ENCODE measurements at regions not wholly inside any gene's neighbourhood (a gene's known extent, or its start where the extent isn't known, plus 50 kb on each side); places are given as distances from the start of the nearest gene placed in this dataset.

DNA sequence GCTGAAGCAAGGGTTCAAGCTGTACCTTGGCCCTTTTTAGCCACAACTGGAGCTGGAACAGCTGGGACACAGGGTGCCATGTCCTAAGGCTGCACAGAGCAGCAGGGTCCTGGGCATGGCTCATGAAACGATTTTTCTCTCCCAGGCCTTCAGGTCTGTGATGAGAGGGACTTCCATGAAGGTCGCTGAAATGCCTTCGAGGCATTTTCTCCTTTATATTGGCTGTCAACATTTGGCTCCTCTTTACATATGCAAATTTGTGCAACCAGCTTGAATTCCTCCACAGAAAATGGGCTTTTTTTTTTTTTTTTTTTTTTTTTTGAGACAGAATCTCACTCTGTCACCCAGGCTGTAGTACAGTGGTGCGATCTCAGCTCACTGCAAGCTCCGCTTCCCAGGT is 430.8 kb downstream of the PCDH11X start:
- TF ChIP-seq POLR2A (IDR thresholded peaks at IDR 0.05): no peak
- TF ChIP-seq, protein P1, sequence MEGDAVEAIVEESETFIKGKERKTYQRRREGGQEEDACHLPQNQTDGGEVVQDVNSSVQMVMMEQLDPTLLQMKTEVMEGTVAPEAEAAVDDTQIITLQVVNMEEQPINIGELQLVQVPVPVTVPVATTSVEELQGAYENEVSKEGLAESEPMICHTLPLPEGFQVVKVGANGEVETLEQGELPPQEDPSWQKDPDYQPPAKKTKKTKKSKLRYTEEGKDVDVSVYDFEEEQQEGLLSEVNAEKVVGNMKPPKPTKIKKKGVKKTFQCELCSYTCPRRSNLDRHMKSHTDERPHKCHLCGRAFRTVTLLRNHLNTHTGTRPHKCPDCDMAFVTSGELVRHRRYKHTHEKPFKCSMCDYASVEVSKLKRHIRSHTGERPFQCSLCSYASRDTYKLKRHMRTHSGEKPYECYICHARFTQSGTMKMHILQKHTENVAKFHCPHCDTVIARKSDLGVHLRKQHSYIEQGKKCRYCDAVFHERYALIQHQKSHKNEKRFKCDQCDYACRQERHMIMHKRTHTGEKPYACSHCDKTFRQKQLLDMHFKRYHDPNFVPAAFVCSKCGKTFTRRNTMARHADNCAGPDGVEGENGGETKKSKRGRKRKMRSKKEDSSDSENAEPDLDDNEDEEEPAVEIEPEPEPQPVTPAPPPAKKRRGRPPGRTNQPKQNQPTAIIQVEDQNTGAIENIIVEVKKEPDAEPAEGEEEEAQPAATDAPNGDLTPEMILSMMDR (IDR thresholded peaks at IDR 0.05): no peak

Data from body of pancreas (tissue), 4 donors.